GM23248 (cell line): ENCODE measurements at regions not wholly inside any gene's neighbourhood (a gene's known extent, or its start where the extent isn't known, plus 50 kb on each side); places are given as distances from the start of the nearest gene placed in this dataset.

Experiments
- EZH2 ChIP-seq: fragments of 200-600 bp; sonication (generic); IDR thresholded peaks from 2 replicates; pipeline ENCODE4 v1.6.1; 2018; ENCODE audit warnings: antibody characterized with exemption, mild to moderate bottlenecking; ENCODE audit not compliant: insufficient read depth, poor library complexity, severe bottlenecking
- EZH2phosphoT487 ChIP-seq: fragments of 200-600 bp; sonication (generic); IDR thresholded peaks from 2 replicates; pipeline ENCODE4 v1.6.1; 2018; ENCODE audit warnings: antibody characterized with exemption, moderate library complexity, mild to moderate bottlenecking, low read depth; ENCODE audit not compliant: insufficient read depth

- TF ChIP-seq EZH2phosphoT487: no peak
- no peak for TF ChIP-seq EZH2
These were observed 217.9 kb upstream of the RPL38 start for GRCh38 chr17:73985466-73986015.
